H1 (cell line): ENCODE measurements at regions not wholly inside any gene's neighbourhood (a gene's known extent, or its start where the extent isn't known, plus 50 kb on each side); places are given as distances from the start of the nearest gene placed in this dataset.

Experiments used
- CTCF ChIA-PET: fragments of 300-600 bp; sonication (Branson Sonifier 250); formaldehyde crosslinking; loops from one replicate; lab custom pipeline; 2021; ENCODE audit not compliant: partially characterized antibody; lab: Charles Lee
- POLR2A ChIA-PET: fragments of 300-600 bp; sonication (Branson Sonifier 250); formaldehyde crosslinking; loops from one replicate; lab custom pipeline; 2021; ENCODE audit warnings: inconsistent platforms; ENCODE audit not compliant: partially characterized antibody; lab: Charles Lee
- DNase-seq, 2 experiments: peaks; one replicate each; pipeline versions ENCODE4 v3.0.0 to v3.0.0-alpha.2; 2010 to 2022; ENCODE audit warnings: low spot score in 2 of 2, low read depth in 1 of 2, mixed read lengths in 1 of 2
- FAIRE-seq: peaks from 2 replicates; lab custom pipeline; 2011; peaks lifted over from hg19 to GRCh38; lab: Jason Lieb, UNC
- H2AFZ ChIP-seq: 2 replicates; pipeline ENCODE4 v1.8.1; 2012; ENCODE audit warnings: low read length, inconsistent platforms
- H2AK5ac ChIP-seq: 2 replicates; pipeline ENCODE4 v1.6.1; 2013; ENCODE audit warnings: low read depth, low read length
- H2BK120ac ChIP-seq: replicated peaks from 2 replicates; pipeline ENCODE3; 2013; ENCODE audit warnings: low read depth, low read length, inconsistent platforms
- H2BK12ac ChIP-seq: 2 replicates; pipeline ENCODE4 v1.6.1; 2013; ENCODE audit warnings: low read depth, low read length
- H2BK15ac ChIP-seq: 2 replicates; pipeline ENCODE4 v1.6.1; 2013; ENCODE audit warnings: low read length
- H2BK20ac ChIP-seq: 2 replicates; pipeline ENCODE4 v1.6.1; 2013; ENCODE audit warnings: low read length
- H2BK5ac ChIP-seq: 2 replicates; pipeline ENCODE4 v1.6.1; 2013; ENCODE audit warnings: low read depth, low read length
- H3K14ac ChIP-seq: 2 replicates; pipeline ENCODE4 v1.6.1; 2013; ENCODE audit warnings: inconsistent platforms; ENCODE audit not compliant: insufficient read length
- H3K18ac ChIP-seq: 2 replicates; pipeline ENCODE4 v1.6.1; 2013; ENCODE audit warnings: low read length; ENCODE audit errors: extremely low read depth
- H3K23ac ChIP-seq: 2 replicates; pipeline ENCODE4 v1.6.1; 2013; ENCODE audit warnings: inconsistent platforms; ENCODE audit not compliant: insufficient read length
- H3K23me2 ChIP-seq: 2 replicates; pipeline ENCODE4 v1.6.1; 2013; ENCODE audit warnings: low read depth, low read length
- H3K27ac ChIP-seq: 2 replicates; pipeline ENCODE4 v1.6.1; 2011; ENCODE audit warnings: low read depth, low read length, inconsistent platforms
- H3K27me3 ChIP-seq, 4 experiments: replicated peaks in 1 of 4; 1 replicate in 1 of 4; 2 replicates in 3 of 4; pipeline versions ENCODE4 v1.6.1 to v1.8.1; 2011 to 2013; ENCODE audit warnings: low read length in 3 of 4, mild to moderate bottlenecking in 3 of 4, inconsistent platforms in 2 of 4, mixed read lengths in 2 of 4, moderate library complexity in 1 of 4; ENCODE audit not compliant: control insufficient read depth in 3 of 4, insufficient read depth in 3 of 4; ENCODE audit errors: extremely low read depth in 1 of 4
- H3K36me3 ChIP-seq, 4 experiments: 2 replicates each; pipeline versions ENCODE4 v1.6.1 to v1.8.1; 2011 to 2013; ENCODE audit warnings: mild to moderate bottlenecking in 4 of 4, low read length in 3 of 4, moderate library complexity in 2 of 4, control low read depth in 1 of 4, inconsistent platforms in 1 of 4; ENCODE audit not compliant: insufficient read depth in 4 of 4, control insufficient read depth in 2 of 4
- H3K4ac ChIP-seq: replicated peaks from 2 replicates; pipeline ENCODE3; 2013; ENCODE audit warnings: low read length, low read depth, mixed read lengths, inconsistent platforms; ENCODE audit not compliant: insufficient read length
- H3K4me1 ChIP-seq, 4 experiments: replicated peaks in 1 of 4; 1 replicate in 1 of 4; 2 replicates in 3 of 4; pipeline versions ENCODE4 v1.6.1 to v1.8.1; 2011 to 2013; ENCODE audit warnings: low read length in 3 of 4, inconsistent platforms in 2 of 4, mixed read lengths in 1 of 4; ENCODE audit not compliant: insufficient read depth in 4 of 4, control insufficient read depth in 3 of 4
- H3K4me2 ChIP-seq, 2 experiments: 2 replicates each; pipeline versions ENCODE4 v1.6.1 to v1.8.1; 2011 to 2013; ENCODE audit warnings: low read depth in 2 of 2, low read length in 2 of 2, control low read depth in 1 of 2, inconsistent platforms in 1 of 2, mild to moderate bottlenecking in 1 of 2; ENCODE audit not compliant: insufficient read depth in 1 of 2
- H3K4me3 ChIP-seq, 4 experiments: fragments of 200-600, 300-600 bp in 1 of 4; sonication (generic), shearing (Covaris generic), sonication (Bioruptor Twin) in 1 of 4; 2 replicates each; pipeline versions ENCODE4 v1.5.1 to v1.8.1; 2011 to 2016; ENCODE audit warnings: low read length in 4 of 4, low read depth in 3 of 4, control low read depth in 2 of 4, inconsistent platforms in 2 of 4, mild to moderate bottlenecking in 2 of 4, mixed read lengths in 1 of 4, moderate library complexity in 1 of 4; ENCODE audit not compliant: insufficient read depth in 2 of 4; ENCODE audit errors: extremely low read depth in 1 of 4
- H3K56ac ChIP-seq: replicated peaks from 2 replicates; pipeline ENCODE3; 2013; ENCODE audit warnings: low read depth, mild to moderate bottlenecking, mixed read lengths, low read length, inconsistent platforms; ENCODE audit not compliant: insufficient read length
- H3K79me1 ChIP-seq: 2 replicates; pipeline ENCODE4 v1.6.1; 2013; ENCODE audit warnings: low read depth, low read length, control low read depth
- H3K79me2 ChIP-seq, 2 experiments: 2 replicates each; pipeline versions ENCODE4 v1.6.1 to v1.8.1; 2012 to 2013; ENCODE audit warnings: low read length in 2 of 2, mild to moderate bottlenecking in 2 of 2, inconsistent platforms in 1 of 2; ENCODE audit not compliant: insufficient read depth in 2 of 2, control insufficient read depth in 1 of 2
- H3K9ac ChIP-seq, 4 experiments: replicated peaks in 1 of 4; 1 replicate in 1 of 4; 2 replicates in 3 of 4; pipeline versions ENCODE4 v1.6.1 to v1.8.1; 2011 to 2013; ENCODE audit warnings: low read depth in 3 of 4, low read length in 3 of 4, control low read depth in 2 of 4, mild to moderate bottlenecking in 2 of 4, moderate library complexity in 2 of 4, inconsistent platforms in 1 of 4; ENCODE audit errors: extremely low read depth in 1 of 4
- H3K9me3 ChIP-seq, 2 experiments: 2 replicates each; pipeline versions ENCODE4 v1.6.1 to v1.8.1; 2012 to 2013; ENCODE audit warnings: mild to moderate bottlenecking in 2 of 2, moderate library complexity in 2 of 2, control low read depth in 1 of 2, inconsistent platforms in 1 of 2, low read depth in 1 of 2, low read length in 1 of 2, mixed read lengths in 1 of 2; ENCODE audit not compliant: insufficient read depth in 2 of 2
- H4K20me1 ChIP-seq, 2 experiments: replicated peaks in 1 of 2; 2 replicates each; pipeline versions ENCODE3 to v1.8.1; 2011 to 2013; ENCODE audit warnings: inconsistent platforms in 2 of 2, low read length in 2 of 2, mild to moderate bottlenecking in 1 of 2; ENCODE audit not compliant: insufficient read depth in 2 of 2, control insufficient read depth in 1 of 2
- H4K5ac ChIP-seq: 2 replicates; pipeline ENCODE4 v1.6.1; 2013; ENCODE audit warnings: low read length, low read depth, mixed read lengths, inconsistent platforms; ENCODE audit not compliant: insufficient read length
- H4K8ac ChIP-seq: 2 replicates; pipeline ENCODE4 v1.8.0; 2013; ENCODE audit warnings: mild to moderate bottlenecking, moderate library complexity, low read length, inconsistent platforms; ENCODE audit not compliant: insufficient read depth; ENCODE audit errors: extremely low read depth
- H4K91ac ChIP-seq: replicated peaks from 2 replicates; pipeline ENCODE3; 2013; ENCODE audit warnings: low read length, mixed read lengths, inconsistent platforms; ENCODE audit not compliant: insufficient read length
- CREB1 ChIP-seq: IDR thresholded peaks from 2 replicates; pipeline ENCODE4 v1.6.1; 2012; ENCODE audit warnings: inconsistent platforms
- E2F6 ChIP-seq: IDR thresholded peaks from 2 replicates; pipeline ENCODE4 v1.6.1; 2012; ENCODE audit warnings: inconsistent platforms
- EGR1 ChIP-seq: IDR thresholded peaks from 2 replicates; pipeline ENCODE4 v1.6.1; 2011; ENCODE audit warnings: low read depth, low read length, borderline replicate concordance
- EP300 ChIP-seq, 2 experiments: IDR thresholded peaks; 1 replicate in 1 of 2; 2 replicates in 1 of 2; pipeline ENCODE4 v1.6.1; 2011 to 2012; ENCODE audit warnings: low read depth in 2 of 2, low read length in 2 of 2, mild to moderate bottlenecking in 2 of 2, borderline replicate concordance in 1 of 2, inconsistent platforms in 1 of 2, moderate library complexity in 1 of 2
- EZH2 ChIP-seq: fragments of 200-600 bp; sonication (generic); IDR thresholded peaks from 2 replicates; pipeline ENCODE4 v1.7.1; 2012; ENCODE audit warnings: low read depth, mild to moderate bottlenecking, moderate library complexity, low read length, inconsistent platforms; ENCODE audit not compliant: severe bottlenecking
- MAX ChIP-seq: IDR thresholded peaks from 2 replicates; pipeline ENCODE4 v1.6.1; 2012; ENCODE audit warnings: inconsistent platforms
- POLR2AphosphoS5 ChIP-seq: IDR thresholded peaks from 2 replicates; pipeline ENCODE4 v1.6.1; 2011; ENCODE audit warnings: low read depth, low read length
- POU5F1 ChIP-seq: IDR thresholded peaks from 2 replicates; pipeline ENCODE4 v1.6.1; 2011; ENCODE audit warnings: low read depth, mild to moderate bottlenecking, low read length, moderate library complexity
- RAD21 ChIP-seq, 2 experiments: IDR thresholded peaks in 1 of 2; conservative IDR thresholded peaks in 1 of 2; 2 replicates each; pipeline ENCODE4 v1.6.1; 2011; ENCODE audit warnings: low read depth in 2 of 2, low read length in 2 of 2, improper control_type of control experiment in 1 of 2, inconsistent platforms in 1 of 2, mild to moderate bottlenecking in 1 of 2, moderate library complexity in 1 of 2
- RFX5 ChIP-seq: IDR thresholded peaks from 2 replicates; pipeline ENCODE4 v1.6.1; 2011; ENCODE audit warnings: low read depth, low read length, improper control_type of control experiment, borderline replicate concordance
- SIN3A ChIP-seq, 2 experiments: IDR thresholded peaks in 1 of 2; conservative IDR thresholded peaks in 1 of 2; 2 replicates each; pipeline ENCODE4 v1.6.1; 2011 to 2012; ENCODE audit warnings: low read length in 2 of 2, improper control_type of control experiment in 1 of 2, low read depth in 1 of 2, mild to moderate bottlenecking in 1 of 2
- SIRT6 ChIP-seq: IDR thresholded peaks from one replicate; pipeline ENCODE4 v1.7.1; 2012; ENCODE audit warnings: low read length, inconsistent platforms
- SIX5 ChIP-seq: IDR thresholded peaks from 2 replicates; pipeline ENCODE4 v1.6.1; 2011; ENCODE audit warnings: mild to moderate bottlenecking, low read depth, low read length
- SP1 ChIP-seq: IDR thresholded peaks from 2 replicates; pipeline ENCODE4 v1.6.1; 2011; ENCODE audit warnings: low read depth, low read length
- WGBS, 2 experiments: shearing (Covaris generic) in 1 of 2; methylation state at CpG; one replicate each; pipeline versions ENCODE4 v1.1.6 to v1.1.7; 2013 to 2015; ENCODE audit warnings: low lambda C conversion rate in 2 of 2, mixed read lengths in 2 of 2, inconsistent platforms in 1 of 2, low coverage in 1 of 2, missing lambda C conversion rate in 1 of 2; ENCODE audit not compliant: insufficient replicate concordance in 2 of 2, insufficient coverage in 1 of 2, insufficient read length in 1 of 2; ENCODE audit errors: extremely low coverage in 1 of 2, missing lambda C conversion rate in 1 of 2; 5-methylcytosine and 5-hydroxymethylcytosine counted together

- no peak for DNase-seq
- H3K56ac ChIP-seq = no peak overlapping the region
Observed at GRCh38 chr5:68999181-68999580, 94.6 kb upstream of the SLC30A5 start.

More at GRCh38 chr5:68999181-68999580, 94.6 kb upstream of the SLC30A5 start:
- no peak overlapping the region for H2AK5ac ChIP-seq
- no peak overlapping the region for H3K9ac ChIP-seq
- H4K20me1 ChIP-seq = no peaks in the 10 kb centered on the region
- POLR2A ChIA-PET = no interaction called here
- H4K5ac ChIP-seq = no peak overlapping the region
- 91% methylated on average over 3 of the region's 3 CpGs; no CpG with 5 or more reads in 1 of the 2 experiments for WGBS, 2 experiments
- no peaks in the 10 kb centered on the region for H3K4me1 ChIP-seq
- H3K27ac ChIP-seq = no peak overlapping the region
- no peak overlapping the region for H2BK20ac ChIP-seq
- no peaks in the 10 kb centered on the region for H3K9me3 ChIP-seq
- H3K23me2 ChIP-seq = no peaks in the 10 kb centered on the region; the same call in 1 of the 2 replicates
- no peak for FAIRE-seq
- no peak overlapping the region for H3K4me3 ChIP-seq
- H3K23ac ChIP-seq = no peak overlapping the region
- no peaks in the 10 kb centered on the region for H3K79me2 ChIP-seq
- CTCF ChIA-PET = interaction anchor here (0.9 to 1.8 kb wide), 2 partner anchors 9 to 12 kb away, joined by 4 to 8 read pairs; no protein-coding TSS in a partner anchor
- H3K14ac ChIP-seq = no peak overlapping the region
- no peak overlapping the region for H3K4me2 ChIP-seq
- no peak overlapping the region for H2BK5ac ChIP-seq
- no peak overlapping the region for H3K4ac ChIP-seq
- no peak for TF ChIP-seq RAD21 (IDR thresholded peaks at IDR 0.05 in 1 of 2, conservative IDR thresholded peaks at IDR 0.05 in 1 of 2; ENCODE audit: low read depth in 2 of 2, low read length in 2 of 2)
- no peak for TF ChIP-seq SIN3A (conservative IDR thresholded peaks at IDR 0.05 in 1 of 2, IDR thresholded peaks at IDR 0.05 in 1 of 2; ENCODE audit: low read depth in 1 of 2, low read length in 2 of 2)
- no peak for TF ChIP-seq EP300 (IDR thresholded peaks at IDR 0.05; ENCODE audit: borderline replicate concordance in 1 of 2, low read depth in 2 of 2, low read length in 2 of 2)
- TF ChIP-seq MAX = no peak
- TF ChIP-seq POU5F1 = no peak
- no peak for TF ChIP-seq RFX5
- TF ChIP-seq EZH2 = no peak
- no peak for TF ChIP-seq EGR1
- TF ChIP-seq CREB1 = no peak
- TF ChIP-seq SIX5 = no peak
- TF ChIP-seq E2F6 = no peak
- no peak for TF ChIP-seq SIRT6
- no peak for TF ChIP-seq SP1
- no peak for TF ChIP-seq POLR2AphosphoS5
- H3K79me1 ChIP-seq = no peaks in the 10 kb centered on the region
- no peak overlapping the region; the same call in 1 of the 2 replicates for H4K8ac ChIP-seq
- H2BK12ac ChIP-seq = no peak overlapping the region
- no peaks in the 10 kb centered on the region for H3K36me3 ChIP-seq
- H2BK15ac ChIP-seq = no peak overlapping the region
- H3K27me3 ChIP-seq = no peaks in the 10 kb centered on the region
- H3K18ac ChIP-seq = no peak overlapping the region
- no peak overlapping the region for H4K91ac ChIP-seq
- no peak overlapping the region for H2AFZ ChIP-seq
- H2BK120ac ChIP-seq = no peak overlapping the region
